Activated gamma-delta T cell (primary cell): ENCODE measurements at regions not wholly inside any gene's neighbourhood (a gene's known extent, or its start where the extent isn't known, plus 50 kb on each side); places are given as distances from the start of the nearest gene placed in this dataset.

Source experiments
- DNase-seq: peaks from one replicate; lab custom pipeline; 2025; lab: John Stamatoyannopoulos, UW

GRCh38 chr13:73748404-73748803 is 385.8 kb downstream of the KLF12 start:
- no peak for DNase-seq

- DNase-seq: no peak
Measured at GRCh38 chr13:73745190-73745589, 389.0 kb downstream of the KLF12 start.

GRCh38 chr13:73742982-73743381 is 391.2 kb downstream of the KLF12 start:
- no peak for DNase-seq

- no peak for DNase-seq
Measured at GRCh38 chr13:73741742-73742141, 392.5 kb downstream of the KLF12 start.

DNA sequence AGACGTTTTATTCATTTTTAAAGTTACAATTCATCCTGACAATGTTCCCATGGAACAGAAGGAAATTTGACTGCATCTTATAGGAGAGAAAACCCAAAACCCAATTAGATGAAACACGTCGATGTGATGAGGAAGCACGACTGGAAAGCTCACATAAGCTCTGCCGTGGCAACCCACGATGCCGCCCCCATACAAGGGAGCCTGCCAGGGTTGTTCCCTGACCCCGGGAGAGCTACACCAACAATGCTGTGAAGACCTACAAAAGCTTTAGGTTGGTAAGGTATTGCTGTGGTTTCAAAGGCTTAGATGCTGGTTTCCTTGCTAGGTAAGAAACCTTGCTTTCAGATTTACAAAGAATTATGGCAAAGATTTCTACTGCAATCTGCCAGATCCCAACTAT is 393.1 kb downstream of the KLF12 start:
- no peak for DNase-seq

DNA sequence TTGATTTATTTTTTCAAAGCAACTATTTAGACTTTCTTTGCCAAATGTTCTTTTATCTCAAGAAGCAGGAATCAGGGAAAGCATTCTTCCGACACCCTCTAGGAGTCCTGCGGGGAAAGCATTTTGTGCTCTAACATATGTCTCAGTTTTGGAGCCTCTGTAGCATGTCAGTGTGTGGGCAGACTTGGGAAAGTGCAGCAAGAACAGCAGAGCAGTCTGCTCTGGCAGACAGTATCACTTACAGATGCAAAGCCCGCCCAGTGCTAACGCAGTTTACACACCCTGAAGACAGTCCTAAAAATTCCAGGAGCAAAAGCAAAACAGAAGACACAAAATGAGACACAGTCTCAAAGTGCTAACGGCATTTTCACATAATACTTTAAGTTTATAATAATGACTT is 393.5 kb downstream of the KLF12 start:
- DNase-seq: no peak

DNA sequence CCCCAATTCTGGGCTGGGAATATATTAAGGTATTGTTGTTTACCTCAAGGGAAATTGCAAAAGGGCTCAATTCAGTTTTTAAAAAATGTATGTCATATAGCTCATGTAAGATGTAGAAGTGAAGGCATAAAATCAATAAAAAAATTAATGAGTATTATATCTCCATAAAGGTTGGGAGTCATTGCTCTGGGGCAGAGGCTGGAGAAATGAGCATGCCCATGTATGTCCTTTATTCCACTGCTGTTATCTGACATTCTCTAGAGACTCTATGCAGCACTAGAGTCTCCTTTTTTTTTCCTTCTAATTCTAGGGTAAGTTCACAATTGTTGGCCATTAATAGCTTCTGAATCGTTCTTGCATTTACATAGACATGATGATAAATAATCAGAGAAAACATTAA is 394.8 kb downstream of the KLF12 start:
- DNase-seq: no peak

- DNase-seq: no peak
Measured at GRCh38 chr13:73738626-73739025, 395.6 kb downstream of the KLF12 start.

DNA sequence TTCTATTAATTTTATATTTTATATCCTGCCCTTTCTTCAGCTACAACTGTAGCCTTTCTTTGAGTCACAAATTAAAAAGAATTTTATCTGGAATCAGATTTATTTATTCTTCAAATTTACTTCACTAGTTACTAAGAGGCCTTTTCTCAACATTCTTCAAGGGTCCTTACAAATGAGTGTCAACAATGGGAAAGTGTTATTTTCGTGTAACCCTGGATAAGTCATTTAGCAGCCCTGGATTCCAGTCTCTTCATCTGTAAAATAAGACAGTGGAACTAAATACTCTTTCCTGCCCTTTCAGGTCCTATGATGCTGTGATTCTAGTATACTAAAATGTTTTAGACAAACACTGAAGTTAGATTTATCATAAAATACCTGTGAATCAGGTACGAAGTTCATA is 397.0 kb downstream of the KLF12 start:
- DNase-seq: no peak

- no peak for DNase-seq
Measured at GRCh38 chr13:73733706-73734105, 400.5 kb downstream of the KLF12 start.

DNA sequence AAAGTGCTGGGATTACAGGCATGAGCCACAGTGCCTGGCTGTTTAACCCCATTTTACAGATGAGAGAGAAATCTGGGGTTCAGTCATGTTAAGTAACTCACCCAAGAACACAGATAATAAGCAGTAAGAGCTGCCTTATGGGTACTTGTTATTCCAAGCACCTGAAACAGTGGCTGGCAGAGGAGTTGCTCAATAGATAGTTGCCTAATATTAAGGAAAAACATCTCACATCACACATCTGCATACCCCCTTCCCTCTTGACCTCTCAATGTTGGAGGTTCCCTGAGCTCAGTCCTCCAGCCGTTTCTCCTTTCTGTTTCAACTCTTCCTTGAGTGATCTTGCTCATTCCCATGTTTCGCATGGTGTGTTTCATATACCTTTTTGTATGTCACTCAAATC is 401.9 kb downstream of the KLF12 start:
- DNase-seq: no peak

DNA sequence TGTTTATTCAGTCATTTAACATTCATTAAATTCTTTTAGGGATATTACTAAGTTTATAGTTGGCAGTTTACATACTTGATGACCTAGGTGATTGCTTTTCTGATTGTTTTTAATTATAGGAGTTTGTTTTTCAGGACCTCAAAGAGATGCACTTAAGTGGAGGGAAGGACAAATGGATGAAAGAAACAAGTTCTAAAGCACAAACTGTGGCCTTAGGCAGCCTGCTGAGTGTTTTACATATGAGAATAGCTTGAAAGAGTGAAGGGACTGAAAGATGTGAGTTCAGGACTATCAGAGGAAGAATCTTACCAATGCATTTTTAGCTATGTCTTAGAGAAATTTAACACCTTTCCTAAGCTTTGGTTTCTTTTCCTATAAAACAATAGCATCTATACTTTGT is 402.6 kb downstream of the KLF12 start:
- no peak for DNase-seq

DNA sequence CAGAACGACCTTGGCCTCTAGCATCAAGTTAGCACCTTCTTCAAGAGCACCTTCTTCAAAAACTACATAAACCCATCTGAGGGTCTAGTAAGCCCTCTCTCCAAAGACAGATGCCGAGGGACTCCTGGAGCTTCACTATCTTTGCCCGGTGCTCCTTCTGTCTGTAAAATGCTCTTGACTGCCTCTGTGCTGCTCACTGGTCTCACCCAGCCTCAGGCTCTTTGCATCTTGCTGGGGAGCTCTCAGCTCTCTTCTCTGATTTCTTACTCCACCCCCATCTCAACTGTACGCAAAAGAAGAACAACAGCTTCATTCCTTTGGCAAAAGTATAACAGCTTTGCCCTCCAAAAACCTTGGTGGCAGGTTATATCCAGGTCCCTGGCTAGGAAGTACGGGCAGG is 404.2 kb downstream of the KLF12 start:
- no peak for DNase-seq

DNA sequence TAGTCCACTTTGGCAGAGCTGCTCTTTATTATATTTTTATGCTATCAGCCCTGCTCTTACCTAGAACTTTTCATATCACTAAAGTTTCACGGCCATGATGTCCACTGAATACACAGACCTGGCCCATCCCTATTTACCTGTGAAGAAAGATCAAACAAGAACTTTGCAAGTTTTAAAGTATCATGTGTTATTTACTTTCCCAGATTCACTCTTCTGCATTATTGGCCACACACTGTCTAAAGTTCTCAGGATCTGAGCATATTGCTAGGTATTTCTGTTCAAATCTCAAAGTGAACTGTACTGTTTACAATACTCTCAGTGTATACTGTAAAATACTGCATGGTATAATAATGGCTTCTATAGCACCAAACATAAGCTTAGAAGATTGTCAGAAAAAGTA is 405.2 kb downstream of the KLF12 start:
- DNase-seq: no peak

DNA sequence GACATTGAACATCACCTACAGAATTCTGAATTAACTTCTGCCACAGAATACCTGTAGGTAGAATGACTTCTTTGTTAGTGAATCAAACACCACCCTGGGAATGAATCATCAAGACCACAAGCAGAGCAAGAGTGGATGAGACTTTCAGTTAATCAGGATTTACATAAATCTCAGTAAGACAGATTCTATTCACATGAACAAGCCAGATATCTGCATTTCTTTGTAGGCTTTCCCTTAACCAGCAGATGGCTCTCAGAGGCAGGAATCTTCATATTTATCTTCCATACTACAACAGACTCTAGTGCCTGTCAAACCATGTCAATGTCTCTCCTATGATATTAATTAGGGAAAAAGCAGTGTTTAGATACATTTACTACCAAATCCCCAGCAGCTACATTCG is 412.1 kb downstream of the KLF12 start:
- no peak for DNase-seq

DNA sequence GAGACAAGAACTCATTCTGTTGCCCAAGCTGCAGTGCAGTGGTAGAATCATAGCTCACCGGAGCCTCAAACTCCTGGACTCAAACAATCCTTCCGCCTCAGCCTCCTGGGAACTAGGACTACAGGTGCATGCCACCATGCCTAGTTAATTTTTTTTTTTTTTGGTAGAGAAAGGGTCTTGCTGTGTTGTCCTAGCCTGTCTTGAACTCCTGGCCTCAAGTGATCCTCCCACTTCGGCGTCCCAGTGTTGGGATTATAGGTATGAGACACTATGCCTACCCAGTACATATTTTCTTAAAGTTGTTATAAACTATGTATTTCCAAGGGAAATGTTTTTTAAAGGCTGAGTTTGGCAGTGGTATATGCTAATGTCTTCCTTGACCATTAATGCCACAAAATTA is 412.6 kb downstream of the KLF12 start:
- no peak for DNase-seq

- DNase-seq: no peak
Measured at GRCh38 chr13:73720216-73720840, 413.9 kb downstream of the KLF12 start.

DNA sequence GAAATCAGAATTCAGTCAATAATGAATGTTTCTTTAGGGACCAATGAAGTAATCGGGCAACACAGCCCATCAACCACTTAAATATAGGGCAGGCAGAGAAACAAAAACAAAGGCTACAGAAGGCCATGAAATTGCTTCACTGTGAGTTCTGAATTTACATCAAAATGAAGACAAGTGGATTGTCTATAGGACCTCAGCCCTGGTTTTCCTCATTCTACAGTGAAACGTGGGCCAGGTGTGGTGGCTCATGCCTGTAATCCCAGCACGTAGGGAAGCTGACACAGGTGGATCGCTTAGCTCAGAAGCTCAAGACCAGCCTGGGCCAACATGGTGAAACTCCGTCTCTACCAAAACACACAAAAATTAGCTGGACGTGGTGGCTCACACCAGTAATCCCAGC is 416.0 kb downstream of the KLF12 start:
- DNase-seq: no peak

DNA sequence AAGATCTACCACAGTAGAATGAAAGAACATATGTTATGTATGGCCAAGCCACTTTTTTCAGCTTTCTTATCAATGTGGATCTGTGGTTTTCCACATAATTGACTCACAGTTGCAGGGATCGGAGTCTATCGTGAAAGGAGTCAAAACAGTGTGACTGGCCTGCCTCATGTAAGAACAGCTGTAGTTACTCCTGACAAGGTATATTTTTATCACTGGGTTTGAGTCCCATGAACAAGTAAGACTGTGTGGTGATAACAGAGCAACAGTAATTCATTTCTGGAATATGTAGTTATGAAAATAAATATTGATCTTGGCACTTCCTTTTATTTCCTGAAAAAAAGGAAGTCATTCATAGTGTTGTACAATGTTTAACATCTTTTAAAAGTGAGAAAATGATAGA is 416.6 kb downstream of the KLF12 start:
- DNase-seq: no peak

DNA sequence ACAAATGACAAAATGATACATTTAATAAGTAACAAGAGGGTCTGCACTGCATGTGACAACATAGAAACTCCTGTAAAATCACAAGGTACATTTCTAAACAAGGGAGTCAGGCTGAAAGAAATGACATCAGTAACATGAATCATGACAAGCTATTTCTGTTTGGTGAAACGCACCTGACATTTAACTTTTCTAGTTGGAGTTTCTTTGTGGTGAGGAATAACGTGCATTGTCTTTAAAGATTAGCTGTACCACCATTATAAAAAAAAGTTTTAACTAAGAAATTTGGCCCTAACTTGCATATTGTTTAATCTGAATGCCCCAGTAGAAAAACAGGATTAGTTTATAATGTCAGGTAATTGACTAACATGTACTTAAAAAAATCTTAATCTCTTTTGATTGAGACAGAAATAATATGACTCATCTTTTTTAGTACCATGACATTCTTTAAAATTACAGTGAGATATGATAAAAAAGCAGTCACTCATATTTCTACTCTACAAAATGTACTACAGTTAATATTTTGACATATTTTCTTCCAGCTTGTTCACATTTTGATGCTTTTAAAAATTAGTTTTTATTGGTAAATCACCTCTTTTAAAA is 418.2 kb downstream of the KLF12 start:
- DNase-seq: no peak

DNA sequence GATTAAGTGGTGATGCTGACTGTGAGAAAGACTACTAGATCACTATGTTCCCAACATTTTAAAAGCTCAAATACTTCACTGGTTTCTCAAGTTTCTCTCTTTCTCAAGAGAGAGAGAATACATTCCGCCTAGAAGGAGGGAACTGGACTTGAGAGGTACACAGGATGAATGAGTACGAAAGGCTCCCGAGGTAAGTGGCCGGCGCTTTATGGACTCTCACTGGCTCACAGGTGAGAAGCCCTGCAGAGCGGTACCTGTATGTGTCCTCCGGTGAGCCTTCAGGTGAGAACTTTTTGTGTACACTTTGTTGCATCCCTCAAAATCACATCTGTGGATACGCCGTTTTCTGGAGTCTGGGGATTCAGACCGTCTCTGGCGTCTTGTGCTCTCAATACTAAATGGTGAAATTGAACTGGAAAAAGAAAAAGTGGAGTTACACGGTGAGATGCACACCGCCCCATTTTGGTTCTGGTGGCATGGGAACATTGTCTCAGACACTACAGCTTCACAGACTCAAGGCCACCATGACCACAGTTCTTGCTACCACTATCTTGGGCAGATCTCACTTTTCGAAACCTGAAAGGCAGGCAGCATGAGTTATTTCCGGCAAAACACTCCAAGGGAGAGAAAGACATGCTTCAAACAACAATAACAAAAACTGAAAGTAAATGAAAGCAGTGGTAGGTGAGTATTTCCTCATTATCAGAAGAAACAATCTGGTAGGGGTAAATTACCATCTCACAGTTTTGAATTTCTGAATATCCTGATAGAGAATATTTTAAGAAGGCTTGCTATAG is 418.9 kb downstream of the KLF12 start:
- no peak for DNase-seq

GRCh38 chr13:73714522-73714921 is 419.7 kb downstream of the KLF12 start:
- no peak for DNase-seq

GRCh38 chr13:73708393-73708985 is 425.7 kb downstream of the KLF12 start:
- DNase-seq: no peak
